NCI-H1092 treated with DMSO at 0.1 percent for 48 hours (cell line): ENCODE measurements at regions not wholly inside any gene's neighbourhood (a gene's known extent, or its start where the extent isn't known, plus 50 kb on each side); places are given as distances from the start of the nearest gene placed in this dataset.
"Not testable (repeated sequence)": the region's sequence is repeated elsewhere in the genome, so short reads cannot be mapped to it uniquely, and the experiment has no call there.

Source experiments
- DNase-seq: peaks from one replicate; lab custom pipeline; 2025; lab: John Stamatoyannopoulos, UW

DNA sequence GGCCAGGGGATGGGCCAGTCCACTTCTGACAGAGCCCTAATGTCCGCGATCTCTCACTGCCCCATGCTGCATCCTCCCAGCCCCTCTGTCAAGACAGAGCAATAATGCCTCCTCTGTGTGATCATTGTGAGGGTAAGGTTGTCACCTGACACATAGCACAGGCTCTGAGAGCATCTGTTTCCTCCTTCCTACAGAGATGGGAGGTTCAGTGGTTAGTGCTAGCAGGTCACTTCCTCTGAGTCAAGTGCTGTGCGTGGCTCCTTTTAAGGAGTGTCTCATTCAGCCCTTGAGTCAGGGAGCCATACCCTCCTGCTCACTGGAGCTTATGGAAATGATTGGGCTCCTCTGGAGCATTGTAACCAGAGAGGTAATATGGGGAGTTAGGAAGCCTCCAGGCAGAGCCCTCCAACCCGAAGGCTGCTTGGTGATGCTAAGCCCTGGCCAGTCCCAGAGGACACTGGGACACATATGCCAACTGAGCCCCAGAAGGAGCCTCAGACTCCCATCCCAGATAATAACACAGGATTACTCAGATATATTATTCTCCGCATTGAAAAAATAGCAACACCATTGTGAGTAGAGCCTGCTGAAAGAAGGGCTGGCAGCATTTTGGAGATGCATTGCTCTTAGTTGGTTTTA is 189.0 kb downstream of the GALNT1 start:
- DNase-seq = no peak

DNA sequence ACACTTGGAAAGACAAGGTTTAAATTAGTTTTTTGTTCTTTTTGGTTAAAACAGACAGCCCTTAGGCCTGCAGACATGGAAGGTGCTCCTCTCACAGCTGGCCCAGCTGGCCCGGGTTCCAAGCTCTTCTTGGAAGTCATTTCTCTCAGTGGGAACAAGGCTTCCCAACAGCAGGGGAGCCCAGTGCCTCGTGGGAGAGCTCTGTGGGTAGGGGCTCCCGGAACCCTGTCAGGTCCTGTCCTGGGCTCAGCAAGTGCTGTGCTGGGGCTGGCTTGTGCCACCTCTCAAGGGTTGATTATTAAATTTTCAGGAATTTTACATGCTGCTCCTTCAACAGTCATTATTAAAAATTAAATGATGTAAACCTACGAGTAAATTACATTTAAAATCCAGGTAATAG is 189.6 kb downstream of the GALNT1 start:
- DNase-seq = no peak

DNA sequence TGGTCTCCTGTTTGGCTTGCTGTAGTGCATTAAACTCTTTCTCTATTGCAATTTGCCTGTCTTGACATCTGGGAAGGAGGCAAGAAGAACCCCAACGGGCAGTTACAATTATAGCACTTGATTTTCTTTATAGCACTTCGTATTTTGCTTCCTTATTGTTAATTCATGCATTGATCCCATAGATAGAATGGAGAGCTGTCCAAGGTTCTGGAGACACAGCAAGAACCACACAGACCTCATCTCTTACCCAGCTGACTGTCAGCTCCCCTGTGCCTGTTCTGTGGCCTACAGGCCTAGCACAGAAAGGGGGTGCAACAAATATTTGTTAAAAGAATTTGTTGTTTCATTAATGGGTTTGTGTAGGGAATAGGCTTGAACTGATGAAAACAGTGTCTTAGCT is 194.3 kb downstream of the GALNT1 start:
- DNase-seq = no peak

DNA sequence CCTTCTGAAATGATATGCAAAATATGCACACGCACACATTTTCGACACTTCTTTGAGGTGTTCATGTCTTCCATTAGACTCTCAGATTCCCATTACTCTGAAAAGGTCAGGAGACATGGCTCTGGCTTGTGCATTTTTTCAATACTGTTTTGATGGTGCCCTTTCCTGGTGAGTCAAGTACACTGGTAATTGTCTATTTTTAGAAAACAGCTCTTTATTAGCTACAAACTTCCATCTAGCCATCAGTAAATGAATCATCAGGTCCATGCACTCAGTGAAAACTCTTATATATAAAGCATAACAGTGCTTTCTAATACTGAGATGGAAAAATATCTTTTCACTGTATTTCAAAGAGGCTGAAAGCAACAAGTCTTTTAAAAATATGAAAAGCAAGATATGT is 194.9 kb downstream of the GALNT1 start:
- DNase-seq = no peak

DNA sequence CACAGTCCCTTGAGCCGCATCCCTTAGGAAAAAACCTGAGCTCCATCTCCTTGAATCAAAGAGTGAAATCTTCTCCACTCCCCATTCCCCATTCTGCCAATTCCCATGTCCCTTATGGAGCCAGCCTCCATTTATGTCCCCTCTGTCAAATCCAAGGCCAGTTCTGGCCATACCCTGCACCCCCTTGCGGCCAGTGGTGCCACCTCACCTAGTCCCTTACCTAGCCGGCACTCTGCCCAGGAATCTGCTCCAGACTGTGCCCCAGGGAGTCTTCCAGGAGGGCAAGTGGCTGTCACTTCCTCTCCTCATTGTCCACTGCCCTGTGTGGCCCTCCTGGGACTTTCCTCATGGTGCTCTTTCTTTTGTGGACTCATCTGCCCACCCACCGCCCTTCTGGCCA is 195.4 kb upstream of the RMP24 start:
- DNase-seq = no peak

DNA sequence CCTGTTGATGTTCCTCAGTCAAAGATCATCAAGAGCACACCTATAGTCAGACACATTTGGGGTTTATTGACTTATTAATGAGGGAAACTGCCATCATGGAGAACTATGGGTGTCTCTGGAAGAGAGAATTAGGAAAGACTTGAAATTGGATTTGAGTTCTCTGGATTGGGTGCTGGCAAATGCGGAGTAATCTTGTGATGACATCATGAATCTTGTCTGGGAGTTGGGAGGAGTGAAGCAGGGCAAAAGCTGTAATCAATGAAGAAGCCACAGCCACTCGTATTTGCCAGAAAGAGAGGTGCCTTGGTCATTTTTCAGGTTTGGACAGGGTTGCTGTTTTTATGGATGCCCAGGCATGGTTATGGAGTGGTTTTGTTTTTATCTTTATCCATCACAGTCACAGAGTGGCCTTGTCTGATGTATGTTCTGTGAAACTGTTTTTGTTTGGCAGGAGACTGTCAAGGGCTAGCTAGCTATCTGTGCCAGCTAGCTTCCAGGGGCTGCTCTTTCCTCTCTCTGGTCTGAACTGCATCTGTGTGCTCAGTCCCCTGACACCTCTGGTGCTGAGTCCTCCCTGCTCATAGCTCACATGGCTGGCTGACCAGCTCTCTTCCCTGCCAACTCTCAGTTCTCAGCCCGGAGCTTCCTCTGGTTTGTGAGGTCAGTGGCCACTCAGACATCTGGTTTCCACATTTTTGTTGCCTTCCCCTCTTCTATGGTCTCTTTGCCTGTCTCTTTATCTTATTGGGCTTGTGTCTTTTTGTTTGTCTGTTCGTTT is 193.4 kb upstream of the RMP24 start:
- no peak for DNase-seq

DNA sequence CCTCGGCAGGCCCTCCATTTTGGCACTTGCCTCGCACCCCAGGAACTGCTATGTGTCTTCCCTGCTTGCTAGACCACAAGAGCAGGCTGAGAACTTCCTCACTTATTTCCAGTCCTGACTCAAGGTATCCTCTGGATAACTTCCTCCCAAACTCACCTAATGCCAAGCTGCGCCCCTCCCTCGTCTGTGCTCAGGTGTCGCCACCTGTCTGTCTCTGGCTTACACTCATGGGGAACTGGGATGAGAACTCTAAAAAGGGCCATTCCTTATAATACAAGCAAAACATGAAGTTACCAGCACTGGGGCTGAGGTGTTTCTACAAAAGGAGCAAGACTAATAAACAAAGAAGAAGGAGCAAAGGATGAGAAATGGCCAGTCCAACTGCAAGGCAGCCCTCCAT is 191.5 kb upstream of the RMP24 start:
- DNase-seq = no peak

DNA sequence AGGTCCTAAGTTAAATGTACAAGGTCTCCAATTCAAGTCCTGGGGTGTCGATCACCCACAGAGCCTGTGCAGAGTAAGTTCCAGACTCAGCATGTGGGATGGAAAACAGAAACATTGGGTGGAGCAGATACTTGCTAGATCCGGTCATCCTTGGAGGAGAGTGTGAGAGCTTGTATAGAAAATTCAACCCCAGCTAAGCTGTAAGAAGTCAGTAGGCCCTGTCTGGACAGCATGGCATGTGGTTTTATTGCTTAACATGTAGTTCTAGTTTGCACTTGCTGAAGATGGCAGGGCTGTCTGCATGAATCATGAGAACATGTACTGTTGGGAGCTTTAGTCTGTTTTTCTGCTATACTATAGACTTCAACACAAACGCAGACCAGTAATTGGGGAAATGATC is 189.6 kb upstream of the RMP24 start:
- no peak for DNase-seq

DNA sequence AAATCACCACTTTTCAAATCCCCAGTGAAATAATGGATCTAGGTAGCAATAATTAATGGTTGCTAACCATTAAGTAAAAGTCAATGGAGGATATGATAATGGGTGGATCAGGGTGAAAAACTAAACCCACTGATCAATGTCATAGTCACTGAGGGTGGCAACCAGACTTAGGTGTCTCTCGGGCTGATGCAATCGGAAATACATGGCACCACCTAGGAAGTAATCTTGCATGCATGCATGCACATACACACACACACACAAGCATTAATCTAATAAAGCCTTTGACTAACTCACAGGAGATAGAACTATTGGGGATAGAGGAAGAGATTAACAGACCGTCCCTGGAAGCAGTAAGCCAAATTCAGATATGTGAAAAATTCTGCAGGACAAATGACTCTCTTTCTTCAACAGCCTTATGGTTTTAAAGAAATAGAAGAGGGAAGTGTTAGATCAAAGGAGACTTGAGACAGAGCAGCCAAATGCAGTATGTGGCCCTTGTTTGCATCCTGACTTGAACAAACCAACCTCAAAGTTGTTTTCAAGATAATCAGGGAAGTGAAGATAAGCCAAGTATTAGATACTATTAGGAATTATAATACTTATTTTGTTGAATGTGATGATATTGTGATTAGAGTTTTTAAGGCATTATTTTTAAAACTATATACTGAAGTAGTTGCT is 186.0 kb upstream of the RMP24 start:
- no peak for DNase-seq

DNA sequence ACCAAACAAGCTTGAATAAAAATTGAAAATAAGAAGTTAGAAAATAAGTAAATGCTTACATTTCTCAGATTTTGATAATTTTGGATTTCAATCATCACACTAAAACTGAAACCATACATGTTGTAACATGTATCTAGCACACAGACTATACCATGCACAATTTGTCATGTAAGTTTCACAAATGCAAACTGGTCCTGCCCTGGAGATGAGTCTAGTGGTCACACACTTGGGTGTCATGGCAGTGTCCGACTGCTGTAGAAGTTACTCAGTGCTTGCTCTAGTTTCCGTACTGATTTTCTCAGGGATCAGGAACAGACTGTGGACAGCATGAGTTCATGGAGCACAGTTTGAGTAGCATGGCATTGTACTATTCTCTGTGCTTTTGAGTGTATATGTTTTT is 182.9 kb upstream of the RMP24 start:
- DNase-seq = no peak

DNA sequence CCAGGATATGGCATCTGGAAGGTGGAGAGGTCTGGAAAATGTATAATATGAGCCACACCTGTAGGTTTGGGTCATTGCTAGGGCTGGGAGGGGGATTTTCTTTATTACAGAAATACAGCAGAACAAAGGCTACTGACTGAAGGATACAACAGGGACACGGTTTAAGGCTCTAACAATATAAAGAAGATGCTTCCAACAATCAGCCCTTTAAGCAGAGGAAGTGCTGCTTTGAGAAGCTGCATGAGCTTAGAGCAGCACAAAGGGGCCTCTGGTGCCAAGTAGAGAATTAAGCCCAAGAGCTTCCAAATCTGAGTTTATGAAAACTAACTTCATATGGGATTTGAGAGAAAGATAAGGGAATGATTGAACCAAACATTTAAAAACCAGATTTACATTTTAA is 174.5 kb upstream of the RMP24 start:
- DNase-seq = no peak

DNA sequence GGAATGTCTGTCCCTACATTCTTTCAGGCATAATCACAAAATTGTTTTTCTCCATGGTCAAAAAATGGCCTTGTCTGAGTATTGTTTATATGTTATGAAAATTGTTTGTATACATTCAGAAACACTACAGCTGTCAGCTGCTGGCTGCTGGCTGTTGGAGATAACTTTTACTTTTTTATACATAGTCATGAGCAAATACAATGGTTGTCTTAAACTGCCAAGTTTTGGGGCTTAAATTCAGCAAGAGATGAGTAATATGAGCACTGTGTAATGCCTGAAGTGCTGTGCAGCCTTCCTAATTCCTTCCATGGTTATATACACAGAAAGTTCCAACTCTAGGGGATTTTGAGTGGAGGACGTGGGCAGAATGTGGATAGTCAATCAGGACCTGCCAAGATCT is 168.9 kb upstream of the RMP24 start:
- DNase-seq = no peak

DNA sequence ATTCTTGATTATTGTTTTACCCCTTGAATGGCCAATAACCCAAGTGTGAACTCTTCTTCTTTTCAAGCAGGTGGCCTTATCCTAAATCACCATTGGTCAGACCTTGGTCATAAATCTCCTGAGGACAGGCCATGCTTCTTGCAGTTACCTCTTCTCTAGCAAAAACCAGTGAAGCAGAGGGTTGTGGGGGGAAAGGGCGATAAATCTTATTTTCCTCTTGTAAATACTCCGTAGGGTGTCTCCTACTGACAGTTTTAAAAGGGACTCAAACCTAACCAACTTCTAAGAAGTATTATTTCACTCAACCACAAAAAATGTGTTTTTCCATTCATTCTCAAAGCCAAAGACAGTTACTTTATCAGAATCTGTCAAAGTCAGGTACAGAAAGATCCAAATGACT is 168.1 kb upstream of the RMP24 start:
- no peak for DNase-seq

DNA sequence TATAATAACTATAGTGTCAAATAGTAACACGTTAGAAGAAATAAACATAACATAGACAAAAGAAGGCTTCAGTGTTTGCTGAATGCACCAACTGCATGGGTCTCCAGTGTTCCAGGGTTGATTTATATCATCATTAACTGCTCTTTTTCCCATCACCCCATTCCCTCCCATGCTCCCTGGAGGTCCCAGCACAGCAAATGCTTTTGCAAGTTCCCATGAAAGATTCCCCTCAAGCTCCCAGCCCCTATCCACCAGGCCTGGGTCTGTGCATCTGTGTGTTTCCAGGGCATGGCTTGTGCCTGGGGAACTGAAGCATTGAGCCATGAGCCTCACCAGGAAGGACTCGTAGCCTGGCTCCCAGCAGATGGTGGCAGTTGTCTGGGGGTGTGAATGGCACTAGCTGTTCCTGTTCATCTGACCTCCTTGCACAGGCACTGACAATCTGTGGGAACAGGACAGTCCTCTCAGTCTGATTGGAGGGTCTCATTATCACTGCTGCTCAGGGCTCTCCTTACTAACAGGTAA is 164.6 kb upstream of the RMP24 start:
- DNase-seq = no peak

DNA sequence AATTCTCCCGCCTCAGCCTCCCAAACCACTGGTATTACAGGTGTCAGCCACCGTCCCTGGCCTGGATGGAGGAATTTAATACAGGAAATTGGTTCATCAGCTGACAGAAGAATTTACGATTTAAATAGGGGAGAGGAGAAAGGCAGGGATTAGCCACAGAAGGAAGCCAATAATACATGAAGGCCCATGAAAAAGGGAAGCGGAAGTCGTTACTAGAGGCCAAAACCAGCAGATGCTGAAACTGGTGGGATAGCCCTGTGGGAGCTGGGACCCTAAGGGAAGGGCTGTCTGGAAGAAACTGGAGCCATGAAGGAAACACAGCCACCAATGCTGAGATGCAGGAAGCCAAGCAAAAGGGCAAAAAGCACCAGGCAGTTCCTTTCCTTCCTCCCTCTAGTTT is 163.7 kb upstream of the RMP24 start:
- no peak for DNase-seq

DNA sequence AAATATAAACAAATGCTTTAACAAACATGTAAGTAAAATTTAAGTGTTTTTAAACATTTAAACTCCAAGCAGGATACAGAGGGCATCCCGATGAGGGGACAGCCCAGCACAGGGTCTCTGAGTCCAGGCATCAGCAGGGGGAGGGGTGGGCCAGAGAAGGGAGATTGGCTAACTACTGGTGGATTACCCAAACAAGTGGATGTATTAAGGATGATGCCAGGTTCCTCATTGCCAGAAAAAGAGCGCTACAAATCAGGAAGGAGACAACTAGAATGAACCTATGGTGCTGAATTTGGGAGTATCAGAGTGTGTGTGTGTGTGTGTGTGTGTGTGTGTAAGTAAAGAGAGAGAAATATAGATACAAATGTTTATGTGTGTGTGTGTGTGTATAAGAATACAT is 162.0 kb upstream of the RMP24 start:
- DNase-seq = no peak

DNA sequence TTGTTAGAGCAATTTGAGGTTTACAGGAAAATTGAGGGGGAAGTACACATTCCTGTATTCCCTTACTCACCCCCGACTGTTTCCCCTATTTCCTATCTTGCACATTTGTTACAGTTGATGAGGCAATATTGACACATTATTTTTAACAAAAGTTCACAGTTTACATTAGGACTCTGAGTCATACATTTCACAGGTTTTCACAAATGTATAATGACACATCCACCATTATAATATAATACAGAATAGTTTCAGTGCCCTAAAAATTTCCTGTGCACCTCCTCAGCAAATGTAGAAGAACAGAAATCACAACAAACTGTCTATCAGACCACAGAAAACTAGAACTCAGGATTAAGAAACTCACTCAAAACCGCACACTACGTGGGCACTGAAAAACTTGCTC is 160.6 kb upstream of the RMP24 start:
- DNase-seq = no peak

DNA sequence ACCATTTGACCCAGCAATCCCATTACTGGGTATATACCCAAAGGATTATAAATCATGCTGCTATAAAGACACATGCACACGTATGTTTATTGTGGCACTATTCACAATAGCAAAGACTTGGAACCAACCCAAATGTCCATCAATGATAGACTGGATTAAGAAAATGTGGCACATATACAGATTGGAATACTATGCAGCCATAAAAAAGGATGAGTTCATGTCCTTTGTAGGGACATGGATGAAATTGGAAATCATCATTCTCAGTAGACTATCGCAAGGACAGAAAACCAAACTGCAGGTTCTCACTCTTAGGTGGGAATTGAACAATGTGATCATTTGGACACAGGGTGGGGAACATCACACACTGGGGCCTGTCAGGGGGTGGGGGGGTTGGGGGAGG is 157.5 kb upstream of the RMP24 start:
- DNase-seq = not testable (repeated sequence)

DNA sequence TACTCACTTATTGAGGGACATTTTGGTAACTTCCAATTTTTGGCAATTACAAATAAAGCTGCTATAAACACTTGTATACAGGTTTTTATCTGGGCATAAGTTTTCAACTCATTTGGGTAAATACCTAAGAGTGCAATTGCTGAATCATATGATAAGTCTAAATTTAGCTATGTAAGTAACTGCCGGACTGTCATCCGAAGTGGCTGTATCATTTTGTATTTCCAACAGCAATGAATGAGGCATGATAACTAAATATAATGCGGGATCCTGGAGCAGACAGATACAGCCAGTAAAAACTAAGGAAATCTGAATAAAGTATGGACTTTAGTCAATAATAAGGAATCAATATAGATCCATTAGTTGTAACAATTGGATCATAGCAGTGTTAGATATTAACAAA is 156.5 kb upstream of the RMP24 start:
- no peak for DNase-seq

DNA sequence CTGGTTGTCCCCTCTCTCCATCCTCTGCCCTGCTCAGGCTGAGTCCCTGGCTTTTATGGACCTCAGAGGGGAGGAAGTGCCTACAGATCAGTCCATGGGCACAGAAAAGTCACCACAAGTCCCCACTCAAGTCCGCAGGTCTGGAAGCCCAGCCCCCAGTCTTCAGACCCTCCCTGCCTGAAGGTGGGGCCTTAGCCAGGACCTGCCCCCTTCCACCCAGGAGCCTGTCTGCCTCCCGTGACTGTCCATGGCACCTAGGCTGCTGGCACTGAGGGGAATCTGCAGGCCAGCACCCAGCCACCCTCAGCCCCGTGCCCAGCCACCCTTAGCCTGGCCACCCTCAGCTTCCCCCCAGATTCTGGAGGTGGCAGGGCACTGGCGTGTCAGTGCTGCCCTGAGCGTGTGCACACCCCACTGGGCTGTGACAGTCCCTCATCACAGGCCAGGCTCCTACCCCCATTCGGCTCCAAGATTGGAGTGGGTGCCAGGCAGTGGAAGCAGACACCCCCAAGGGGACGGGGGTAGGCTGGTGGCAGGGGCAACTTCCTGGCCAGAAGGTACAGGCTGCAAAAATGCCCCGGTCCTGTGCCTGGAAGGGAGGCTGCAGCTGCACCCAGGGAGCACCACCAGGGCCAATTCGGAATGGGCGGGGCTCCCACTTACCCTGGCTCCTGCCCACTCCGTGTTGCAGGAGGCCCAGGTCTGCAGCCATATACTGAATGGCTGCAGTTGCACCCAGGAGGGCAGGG is 154.7 kb upstream of the RMP24 start:
- no peak for DNase-seq

DNA sequence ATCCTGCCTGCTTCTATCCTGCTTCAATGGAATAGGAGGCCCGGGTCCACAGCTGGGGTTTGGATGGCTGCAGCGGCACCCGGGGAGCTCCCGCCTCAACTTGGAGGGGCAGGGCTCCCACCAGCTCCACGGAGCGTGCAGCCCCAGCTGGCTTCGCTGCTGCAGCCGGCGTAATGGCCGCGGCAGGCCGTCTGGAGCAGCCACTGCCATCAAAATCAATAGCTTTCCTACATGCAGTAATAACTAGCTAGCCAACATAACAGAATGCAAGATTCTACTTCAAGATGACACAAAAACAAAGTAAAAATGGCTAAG is 154.2 kb upstream of the RMP24 start:
- DNase-seq = no peak

DNA sequence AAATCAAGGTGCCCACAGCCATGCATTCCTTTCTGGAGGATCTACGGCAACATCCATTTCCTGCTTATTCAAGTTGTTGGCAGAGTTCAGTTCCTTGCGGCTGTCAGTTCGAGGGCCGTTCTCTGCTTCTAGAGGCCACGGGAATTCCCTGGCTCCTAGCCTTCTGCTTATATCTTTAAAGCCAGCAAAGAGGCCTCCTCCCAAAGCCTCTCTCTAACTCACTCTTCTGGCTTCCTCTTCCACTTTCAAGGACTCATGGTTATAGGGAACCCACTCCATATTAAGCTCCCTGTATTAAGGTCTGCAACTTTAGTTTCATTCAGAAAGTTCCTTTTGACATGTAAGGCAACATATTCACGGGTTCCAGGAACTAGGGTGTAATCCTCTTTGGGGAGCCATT is 150.1 kb upstream of the RMP24 start:
- DNase-seq = no peak

DNA sequence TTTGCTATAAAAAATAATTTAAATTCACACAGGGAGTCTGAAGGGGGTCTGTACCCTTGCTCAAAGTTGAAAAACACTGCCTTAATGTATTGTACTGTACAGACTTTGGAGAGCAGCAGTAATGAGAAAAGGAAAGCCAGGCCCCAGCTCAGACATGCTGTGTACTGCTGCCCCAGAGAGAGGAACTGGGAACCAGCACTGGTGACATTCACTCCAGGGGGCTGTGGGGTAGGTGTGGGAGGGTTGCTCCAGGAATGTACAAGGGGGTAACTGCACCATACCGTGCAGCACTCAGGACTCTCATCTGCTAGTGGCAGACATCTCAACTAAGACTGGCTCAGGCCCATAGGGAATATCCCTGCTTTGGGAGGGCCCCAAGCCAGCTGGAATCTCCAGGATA is 146.0 kb upstream of the RMP24 start:
- DNase-seq = no peak
